Pancreas (tissue), 10 donors: ENCODE measurements at regions not wholly inside any gene's neighbourhood (a gene's known extent, or its start where the extent isn't known, plus 50 kb on each side); places are given as distances from the start of the nearest gene placed in this dataset.

Source experiments
- ATAC-seq, 4 donors: fragments of 200-7000 bp; cut with Tn5 transposase; one replicate each; pipeline versions ENCODE4 v1.8.0 to v1.9.1; 2020; ENCODE audit warnings: mild to moderate bottlenecking in 4 of 4, moderate library complexity in 4 of 4
- DNase-seq, 6 donors: peaks; one replicate each; pipeline ENCODE4 v3.0.0-alpha.2; 2020
- FAIRE-seq: peaks from 2 replicates; lab custom pipeline; 2012; peaks lifted over from hg19 to GRCh38; lab: Jason Lieb, UNC
- H3K27ac ChIP-seq, 4 donors: fragments of 200-600 bp; sonication (generic); 1 replicate in 3 of 4; 2 replicates in 1 of 4; pipeline versions ENCODE4 v1.5.0 to v1.8.0; 2020
- H3K27me3 ChIP-seq, 4 donors: fragments of 200-600 bp; one replicate each; pipeline ENCODE4 v1.8.0; 2021
- H3K36me3 ChIP-seq, 3 donors: fragments of 200-600 bp; sonication (generic) in 1 of 3; one replicate each; pipeline versions ENCODE4 v1.5.0 to v1.8.0; 2020 to 2021
- H3K4me1 ChIP-seq, 3 donors: fragments of 200-600 bp; one replicate each; pipeline ENCODE4 v1.8.0; 2021
- H3K4me3 ChIP-seq, 4 donors: fragments of 200-600 bp; sonication (generic) in 2 of 4; one replicate each; pipeline versions ENCODE4 v1.5.0 to v1.8.0; 2020 to 2021
- H3K9me3 ChIP-seq, 4 donors: fragments of 200-600 bp; one replicate each; pipeline ENCODE4 v1.8.0; 2021
- CTCF ChIP-seq, 4 donors: fragments of 200-600 bp; sonication (generic) in 3 of 4; IDR thresholded peaks; one replicate each; pipeline versions ENCODE4 v1.5.0 to v1.8.0; 2021; ENCODE audit warnings: antibody characterized with exemption in 4 of 4
- WGBS, 2 donors: extraction: QIAGEN DNeasy Blood & Tissue Kit; methylation state at CpG; one replicate each; pipeline ENCODE4 v1.1.7; 2013; 5-methylcytosine and 5-hydroxymethylcytosine counted together
- intact Hi-C, 3 donors: fragments of 100-400 bp; cut with DNase I; formaldehyde crosslinking; loops; one replicate each; pipeline versions ENCODE4 v1.11.1 to v1.14.2; 2022
- donor health status: healthy with polysubstance abuse.
- donor health status: DM: no; HTN: no; CAD: no; lungs with moderate emphysema.
- donor health status: DM: no; HTN: no; CAD: no.
- donor health status: control.
- donor health status: control.
- donor health status: Bipolar disorder and iron deficiency.
- donor health status: DM: yes; HTN: yes; CAD: no.
- donor health status: DM: no; HTN: no; CAD: no.
- donor health status: DM: no; HTN: no; CAD: no.
- donor health status: DM: yes; HTN: yes; CAD: no.

- no peak for TF ChIP-seq CTCF (IDR thresholded peaks at IDR 0.05)
- H3K27ac ChIP-seq = no peak overlapping the region
- intact Hi-C loops = no loop called here
- ATAC-seq (no peak), FAIRE-seq (no peak), DNase-seq (no peak)
- no peaks in the 10 kb centered on the region for H3K27me3 ChIP-seq
- no peaks in the 10 kb centered on the region for H3K36me3 ChIP-seq
- no peaks in the 10 kb centered on the region for H3K4me1 ChIP-seq
- WGBS, 2 donors = 49 to 51% methylated on average over 2 of the region's 2 CpGs
- H3K4me3 ChIP-seq = no peak overlapping the region
- no peaks in the 10 kb centered on the region for H3K9me3 ChIP-seq
These were observed 539.1 kb downstream of the PRKD1 start for GRCh38 chr14:29388571-29388970.

GRCh38 chr14:29390081-29390832 lies 537.4 kb downstream of the PRKD1 start:
- FAIRE-seq (no peak), DNase-seq (no peak), ATAC-seq (no peak)
- no peaks in the 10 kb centered on the region for H3K27me3 ChIP-seq
- no peak overlapping the region for H3K4me3 ChIP-seq
- intact Hi-C loops = no loop called here
- H3K4me1 ChIP-seq = no peaks in the 10 kb centered on the region
- no peak overlapping the region for H3K27ac ChIP-seq
- no peak for TF ChIP-seq CTCF (IDR thresholded peaks at IDR 0.05)
- 10% methylated on average over 16 of the region's 16 CpGs for WGBS, 2 donors
- H3K36me3 ChIP-seq = no peaks in the 10 kb centered on the region
- H3K9me3 ChIP-seq = no peaks in the 10 kb centered on the region

- H3K9me3 ChIP-seq = no peaks in the 10 kb centered on the region
- H3K27ac ChIP-seq = no peak overlapping the region
- intact Hi-C loops = no loop called here
- no peak for TF ChIP-seq CTCF (IDR thresholded peaks at IDR 0.05)
- no peak for ATAC-seq
- WGBS, 2 donors = 56 to 59% methylated on average over 4 of the region's 4 CpGs
- no peak for FAIRE-seq
- no peaks in the 10 kb centered on the region for H3K27me3 ChIP-seq
- H3K36me3 ChIP-seq = no peaks in the 10 kb centered on the region
- H3K4me1 ChIP-seq = no peaks in the 10 kb centered on the region
- DNase-seq = no peak
- no peak overlapping the region for H3K4me3 ChIP-seq
These were observed 536.4 kb downstream of the PRKD1 start for GRCh38 chr14:29391231-29391630.

GRCh38 chr14:29391801-29392200 lies 535.8 kb downstream of the PRKD1 start:
- no peaks in the 10 kb centered on the region for H3K27me3 ChIP-seq
- H3K27ac ChIP-seq = no peak overlapping the region
- no peaks in the 10 kb centered on the region for H3K4me1 ChIP-seq
- no peak overlapping the region for H3K4me3 ChIP-seq
- no peak for TF ChIP-seq CTCF (IDR thresholded peaks at IDR 0.05)
- 23 to 36% methylated on average over 2 of the region's 2 CpGs for whole genome bisulfite sequencing, 2 donors
- no peak for DNase-seq
- intact Hi-C loops = no loop called here
- no peak for FAIRE-seq
- ATAC-seq = no peak
- no peaks in the 10 kb centered on the region for H3K36me3 ChIP-seq
- no peaks in the 10 kb centered on the region for H3K9me3 ChIP-seq

GRCh38 chr14:29392287-29392686 lies 535.4 kb downstream of the PRKD1 start:
- H3K27me3 ChIP-seq = no peaks in the 10 kb centered on the region
- DNase-seq (no peak), FAIRE-seq (no peak), ATAC-seq (no peak)
- H3K36me3 ChIP-seq = no peaks in the 10 kb centered on the region
- no peaks in the 10 kb centered on the region for H3K9me3 ChIP-seq
- intact Hi-C loops = no loop called here
- no peak overlapping the region for H3K27ac ChIP-seq
- no peaks in the 10 kb centered on the region for H3K4me1 ChIP-seq
- WGBS, 2 donors = 68 to 80% methylated on average over 3 of the region's 3 CpGs
- no peak overlapping the region for H3K4me3 ChIP-seq
- no peak for TF ChIP-seq CTCF (IDR thresholded peaks at IDR 0.05)
